HG03342 (cell line): ENCODE measurements at regions not wholly inside any gene's neighbourhood (a gene's known extent, or its start where the extent isn't known, plus 50 kb on each side); places are given as distances from the start of the nearest gene placed in this dataset.

Experiments used
- ATAC-seq: cut with Tn5 transposase; IDR thresholded peaks from one replicate; pipeline ENCODE4 v1.9.1; 2021; ENCODE audit warnings: mild to moderate bottlenecking, moderate library complexity; ENCODE audit not compliant: unreplicated experiment

- ATAC-seq = no peak
Measured at GRCh38 chr16:59210955-59211541, 476.9 kb upstream of the GOT2 start.

GRCh38 chr16:59205403-59205802 is 471.3 kb upstream of the GOT2 start:
- no peak for ATAC-seq

GRCh38 chr16:59204589-59204988 is 470.5 kb upstream of the GOT2 start:
- no peak for ATAC-seq

- no peak for ATAC-seq
Measured at GRCh38 chr16:59202233-59202862, 468.2 kb upstream of the GOT2 start.

GRCh38 chr16:59201821-59202220 is 467.7 kb upstream of the GOT2 start:
- ATAC-seq = no peak

- ATAC-seq = no peak
Measured at GRCh38 chr16:59201160-59201559, 467.0 kb upstream of the GOT2 start.

GRCh38 chr16:59198487-59198886 is 464.4 kb upstream of the GOT2 start:
- no peak for ATAC-seq

GRCh38 chr16:59195242-59195641 is 461.1 kb upstream of the GOT2 start:
- no peak for ATAC-seq

GRCh38 chr16:59193637-59194036 is 459.5 kb upstream of the GOT2 start:
- no peak for ATAC-seq

- ATAC-seq = no peak
Measured at GRCh38 chr16:59192551-59193199, 458.6 kb upstream of the GOT2 start.

GRCh38 chr16:59190731-59191130 is 456.6 kb upstream of the GOT2 start:
- no peak for ATAC-seq

- ATAC-seq = no peak
Measured at GRCh38 chr16:59188029-59188428, 453.9 kb upstream of the GOT2 start.

- ATAC-seq = no peak
Measured at GRCh38 chr16:59181821-59182420, 447.8 kb upstream of the GOT2 start.

- ATAC-seq = no peak
Measured at GRCh38 chr16:59180083-59180476, 446.0 kb upstream of the GOT2 start.

GRCh38 chr16:59179446-59180082 is 445.4 kb upstream of the GOT2 start:
- ATAC-seq = no peak

GRCh38 chr16:59173408-59173831 is 439.3 kb upstream of the GOT2 start:
- ATAC-seq = no peak

- no peak for ATAC-seq
Measured at GRCh38 chr16:59170099-59170712, 436.1 kb upstream of the GOT2 start.

- ATAC-seq = no peak
Measured at GRCh38 chr16:59169168-59169567, 435.1 kb upstream of the GOT2 start.

GRCh38 chr16:59168461-59169114 is 434.5 kb upstream of the GOT2 start:
- ATAC-seq = no peak

- ATAC-seq = no peak
Measured at GRCh38 chr16:59164461-59164860, 430.3 kb upstream of the GOT2 start.
